ENCODE measurements at regions not wholly inside any gene's neighbourhood (a gene's known extent, or its start where the extent isn't known, plus 50 kb on each side); places are given as distances from the start of the nearest gene placed in this dataset.

GRCh38 chr5:76030343-76030742 lies 52.8 kb upstream of the SV2C start:
- no peak for FAIRE-seq
- no peak for DNase-seq (ENCODE audit: insufficient read length, low spot score)
- TF ChIP-seq POLR2A (IDR thresholded peaks at IDR 0.05; ENCODE audit: low read depth, low read length) (no peak), PAX5 (IDR thresholded peaks at IDR 0.05; ENCODE audit: insufficient read depth, low read length, severe bottlenecking) (no peak), SPI1 (IDR thresholded peaks at IDR 0.05; ENCODE audit: low read depth, low read length) (no peak), POLR2AphosphoS5 (IDR thresholded peaks at IDR 0.05; ENCODE audit: low read depth, low read length) (no peak), POU2F2 (IDR thresholded peaks at IDR 0.05; ENCODE audit: low read depth, low read length) (no peak), TAF1 (IDR thresholded peaks at IDR 0.05; ENCODE audit: low read depth, low read length) (no peak)

DNA sequence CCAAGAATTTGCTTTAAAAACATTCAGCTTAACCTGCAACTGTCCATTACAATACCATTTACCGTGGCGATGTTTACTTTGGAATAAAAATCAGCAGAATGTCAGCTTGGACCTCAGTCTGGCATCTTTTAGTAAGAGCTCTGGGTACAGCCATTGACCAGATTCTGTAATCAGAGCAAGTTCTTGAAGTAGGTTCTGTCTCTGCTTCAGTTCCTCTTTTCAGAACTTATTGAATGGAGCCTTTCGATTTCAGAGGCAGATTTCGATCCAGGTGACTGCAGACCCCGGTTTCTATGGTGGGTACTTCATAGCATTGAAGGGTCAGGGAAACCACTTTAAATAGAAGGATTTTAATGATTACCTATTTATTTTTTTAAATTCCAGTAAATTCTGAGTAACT lies 53.4 kb upstream of the SV2C start:
- DNase-seq (ENCODE audit: insufficient read length, low spot score) (no peak), FAIRE-seq (no peak)
- TF ChIP-seq POU2F2 (IDR thresholded peaks at IDR 0.05; ENCODE audit: low read depth, low read length) (no peak), SPI1 (IDR thresholded peaks at IDR 0.05; ENCODE audit: low read depth, low read length) (peak; percentile 92)

GRCh38 chr5:76025790-76026189 lies 57.4 kb upstream of the SV2C start:
- FAIRE-seq (no peak), DNase-seq (ENCODE audit: insufficient read length, low spot score) (no peak)

DNA sequence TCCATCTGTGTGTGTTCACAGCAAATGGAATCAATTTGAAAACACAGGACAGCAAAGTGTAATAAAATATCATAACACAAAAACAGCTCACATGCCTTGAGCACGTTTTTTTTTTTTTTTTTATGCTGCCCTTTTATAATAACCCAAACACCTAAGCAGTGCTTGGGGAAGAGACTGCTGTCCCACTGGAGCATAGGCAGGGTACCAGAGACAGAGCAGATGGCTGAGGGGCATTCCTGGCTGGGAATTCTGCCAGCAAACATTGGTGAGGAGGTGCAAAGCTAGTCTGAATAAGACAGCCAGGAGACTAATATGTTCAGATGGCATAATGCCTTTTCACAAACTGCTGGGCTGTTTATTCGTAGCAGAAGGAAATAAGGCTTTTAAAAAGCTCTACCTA lies 58.1 kb upstream of the SV2C start:
- DNase-seq (ENCODE audit: insufficient read length, low spot score) (no peak), FAIRE-seq (no peak)
- TF ChIP-seq TAF1 (IDR thresholded peaks at IDR 0.05; ENCODE audit: low read depth, low read length) (no peak), PAX5 (IDR thresholded peaks at IDR 0.05; ENCODE audit: insufficient read depth, low read length, severe bottlenecking) (no peak), POLR2A (IDR thresholded peaks at IDR 0.05; ENCODE audit: low read depth, low read length) (no peak), POLR2AphosphoS5 (IDR thresholded peaks at IDR 0.05; ENCODE audit: low read depth, low read length) (no peak), SPI1 (IDR thresholded peaks at IDR 0.05; ENCODE audit: low read depth, low read length) (no peak), POU2F2 (IDR thresholded peaks at IDR 0.05; ENCODE audit: low read depth, low read length) (no peak)

More at GRCh38 chr5:76025790-76026189, 57.4 kb upstream of the SV2C start:
- TF ChIP-seq POLR2A (IDR thresholded peaks at IDR 0.05; ENCODE audit: low read depth, low read length): no peak

GRCh38 chr5:76022611-76023010 lies 60.6 kb upstream of the SV2C start:
- TF ChIP-seq POLR2AphosphoS5 (IDR thresholded peaks at IDR 0.05; ENCODE audit: low read depth, low read length) (no peak), TAF1 (IDR thresholded peaks at IDR 0.05; ENCODE audit: low read depth, low read length) (no peak)
- no peak for FAIRE-seq
- no peak for DNase-seq (ENCODE audit: insufficient read length, low spot score)

DNA sequence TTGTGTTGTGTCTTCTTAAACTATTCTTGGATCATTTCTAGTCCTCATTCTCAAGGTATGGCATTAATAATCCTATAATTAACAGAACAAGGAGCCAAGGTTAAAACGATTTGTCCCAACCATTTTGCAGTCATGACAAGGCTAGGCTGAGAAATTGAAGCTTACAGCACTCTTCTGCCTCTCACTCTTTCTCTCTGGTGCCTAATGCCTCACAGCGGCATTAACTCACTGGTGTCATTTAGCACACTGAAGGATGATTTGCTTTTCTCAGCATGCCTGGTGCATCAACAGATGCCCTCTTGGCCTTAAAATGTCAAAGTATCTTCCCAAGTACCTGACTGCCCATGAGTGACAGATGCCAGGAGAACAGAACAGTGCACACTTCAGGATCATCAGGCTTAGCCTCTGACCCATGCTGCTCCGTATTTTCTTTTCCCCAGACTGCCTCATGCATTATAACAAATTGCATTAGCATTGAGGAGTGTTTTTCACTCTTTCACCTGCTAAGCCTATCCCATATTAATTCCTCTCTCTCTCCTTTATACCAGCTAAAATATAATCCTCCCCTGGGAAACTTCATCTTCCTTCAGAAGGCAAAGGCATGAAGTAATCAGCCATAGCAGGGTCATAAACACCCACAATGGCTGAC lies 61.1 kb upstream of the SV2C start:
- no peak for FAIRE-seq
- DNase-seq (ENCODE audit: insufficient read length, low spot score): no peak
- TF ChIP-seq TAF1 (IDR thresholded peaks at IDR 0.05; ENCODE audit: low read depth, low read length) (no peak), POLR2AphosphoS5 (IDR thresholded peaks at IDR 0.05; ENCODE audit: low read depth, low read length) (no peak), PAX5 (IDR thresholded peaks at IDR 0.05; ENCODE audit: insufficient read depth, low read length, severe bottlenecking) (no peak), POLR2A (IDR thresholded peaks at IDR 0.05; ENCODE audit: low read depth, low read length) (no peak), POU2F2 (IDR thresholded peaks at IDR 0.05; ENCODE audit: low read depth, low read length) (no peak)

- TF ChIP-seq POU2F2 (IDR thresholded peaks at IDR 0.05; ENCODE audit: low read depth, low read length): no peak
- TF ChIP-seq SPI1 (IDR thresholded peaks at IDR 0.05; ENCODE audit: low read depth, low read length): no peak
- TF ChIP-seq TAF1 (IDR thresholded peaks at IDR 0.05; ENCODE audit: low read depth, low read length): no peak
- TF ChIP-seq PAX5 (IDR thresholded peaks at IDR 0.05; ENCODE audit: insufficient read depth, low read length, severe bottlenecking): no peak
- no peak for TF ChIP-seq POLR2AphosphoS5 (IDR thresholded peaks at IDR 0.05; ENCODE audit: low read depth, low read length)
- no peak for TF ChIP-seq POLR2A (IDR thresholded peaks at IDR 0.05; ENCODE audit: low read depth, low read length)
- no peak for FAIRE-seq
- no peak for DNase-seq (ENCODE audit: insufficient read length, low spot score)
These were observed 66.9 kb upstream of the SV2C start for GRCh38 chr5:76016258-76016657.

GRCh38 chr5:76014005-76014404 lies 69.2 kb upstream of the SV2C start:
- FAIRE-seq: no peak
- TF ChIP-seq TAF1 (IDR thresholded peaks at IDR 0.05; ENCODE audit: low read depth, low read length): no peak
- no peak for TF ChIP-seq PAX5 (IDR thresholded peaks at IDR 0.05; ENCODE audit: insufficient read depth, low read length, severe bottlenecking)
- no peak for TF ChIP-seq POLR2A (IDR thresholded peaks at IDR 0.05; ENCODE audit: low read depth, low read length)
- no peak for TF ChIP-seq POU2F2 (IDR thresholded peaks at IDR 0.05; ENCODE audit: low read depth, low read length)
- no peak for TF ChIP-seq SPI1 (IDR thresholded peaks at IDR 0.05; ENCODE audit: low read depth, low read length)
- TF ChIP-seq POLR2AphosphoS5 (IDR thresholded peaks at IDR 0.05; ENCODE audit: low read depth, low read length): no peak
- DNase-seq (ENCODE audit: insufficient read length, low spot score): no peak

GRCh38 chr5:76007904-76008303 lies 75.3 kb upstream of the SV2C start:
- FAIRE-seq (no peak), DNase-seq (ENCODE audit: insufficient read length, low spot score) (no peak)
- TF ChIP-seq POLR2A (IDR thresholded peaks at IDR 0.05; ENCODE audit: low read depth, low read length) (no peak), POLR2AphosphoS5 (IDR thresholded peaks at IDR 0.05; ENCODE audit: low read depth, low read length) (no peak), TAF1 (IDR thresholded peaks at IDR 0.05; ENCODE audit: low read depth, low read length) (no peak)

DNA sequence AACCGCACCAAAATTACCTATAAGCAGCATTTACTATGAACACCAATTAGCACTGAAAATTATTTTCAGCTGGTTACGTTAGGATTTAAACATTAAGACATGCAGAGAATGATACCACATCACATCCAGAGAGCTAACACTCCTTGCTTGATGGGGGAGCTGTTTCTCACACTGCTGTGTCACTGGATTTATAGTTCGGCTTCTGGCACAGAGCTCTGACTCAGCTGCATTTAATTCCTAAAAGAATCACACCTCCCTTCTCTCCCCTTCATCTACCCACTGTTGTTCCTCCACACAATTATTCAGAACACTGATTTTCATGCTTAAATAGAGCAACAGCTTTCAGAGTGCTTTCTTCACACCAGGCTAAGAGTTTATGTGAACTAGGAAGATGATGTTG lies 82.6 kb upstream of the SV2C start:
- no peak for FAIRE-seq
- TF ChIP-seq TAF1 (IDR thresholded peaks at IDR 0.05; ENCODE audit: low read depth, low read length): no peak
- TF ChIP-seq POLR2A (IDR thresholded peaks at IDR 0.05; ENCODE audit: low read depth, low read length): no peak
- TF ChIP-seq PAX5 (IDR thresholded peaks at IDR 0.05; ENCODE audit: insufficient read depth, low read length, severe bottlenecking): no peak
- TF ChIP-seq POU2F2 (IDR thresholded peaks at IDR 0.05; ENCODE audit: low read depth, low read length): no peak
- TF ChIP-seq SPI1 (IDR thresholded peaks at IDR 0.05; ENCODE audit: low read depth, low read length): no peak
- TF ChIP-seq POLR2AphosphoS5 (IDR thresholded peaks at IDR 0.05; ENCODE audit: low read depth, low read length): no peak

More for the DNA sequence above, 82.6 kb upstream of the SV2C start:
- DNase-seq (ENCODE audit: insufficient read length, low spot score): no peak

All from GM12891 (cell line).